PC-9 (cell line): ENCODE measurements at regions not wholly inside any gene's neighbourhood (a gene's known extent, or its start where the extent isn't known, plus 50 kb on each side); places are given as distances from the start of the nearest gene placed in this dataset.

Experiments
- CTCF ChIP-seq: fragments of 200-600 bp; sonication (generic); conservative IDR thresholded peaks from 2 replicates; pipeline ENCODE4 v1.6.1; 2017; ENCODE audit warnings: mixed run types, antibody characterized with exemption, mild to moderate bottlenecking, moderate library complexity
- EZH2 ChIP-seq: fragments of 200-600 bp; sonication (generic); IDR thresholded peaks from 2 replicates; pipeline ENCODE4 v1.8.0; 2017; ENCODE audit warnings: antibody characterized with exemption, low read depth

DNA sequence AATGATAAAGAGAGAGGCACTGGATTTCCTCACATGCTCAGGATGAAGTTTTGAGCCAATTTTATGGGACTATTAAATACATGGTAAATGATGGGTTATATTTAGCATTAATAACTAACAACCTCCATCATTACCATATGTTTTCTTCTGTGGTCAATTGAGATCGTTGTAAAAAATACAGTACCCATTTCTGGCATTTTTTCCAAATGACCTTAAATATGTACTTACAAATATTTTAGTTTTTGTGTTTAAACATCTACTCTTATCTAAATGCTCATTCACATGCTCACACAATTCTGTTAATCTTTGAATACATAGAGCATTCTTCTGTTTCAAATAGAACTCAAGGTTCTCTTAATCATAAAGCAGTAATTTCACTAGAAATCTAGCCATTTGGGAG lies 330.0 kb upstream of the BRINP3 start:
- TF ChIP-seq CTCF = no peak
- no peak for TF ChIP-seq EZH2
